HTR-8/SVneo (cell line): ENCODE measurements at regions not wholly inside any gene's neighbourhood (a gene's known extent, or its start where the extent isn't known, plus 50 kb on each side); places are given as distances from the start of the nearest gene placed in this dataset.

Experiments used
- DNase-seq: peaks from one replicate; pipeline ENCODE4 v3.0.0; 2011; ENCODE audit warnings: low spot score, mixed read lengths; ENCODE audit not compliant: insufficient read length
- FAIRE-seq: peaks from 2 replicates; lab custom pipeline; 2011; peaks lifted over from hg19 to GRCh38; lab: Jason Lieb, UNC

DNA sequence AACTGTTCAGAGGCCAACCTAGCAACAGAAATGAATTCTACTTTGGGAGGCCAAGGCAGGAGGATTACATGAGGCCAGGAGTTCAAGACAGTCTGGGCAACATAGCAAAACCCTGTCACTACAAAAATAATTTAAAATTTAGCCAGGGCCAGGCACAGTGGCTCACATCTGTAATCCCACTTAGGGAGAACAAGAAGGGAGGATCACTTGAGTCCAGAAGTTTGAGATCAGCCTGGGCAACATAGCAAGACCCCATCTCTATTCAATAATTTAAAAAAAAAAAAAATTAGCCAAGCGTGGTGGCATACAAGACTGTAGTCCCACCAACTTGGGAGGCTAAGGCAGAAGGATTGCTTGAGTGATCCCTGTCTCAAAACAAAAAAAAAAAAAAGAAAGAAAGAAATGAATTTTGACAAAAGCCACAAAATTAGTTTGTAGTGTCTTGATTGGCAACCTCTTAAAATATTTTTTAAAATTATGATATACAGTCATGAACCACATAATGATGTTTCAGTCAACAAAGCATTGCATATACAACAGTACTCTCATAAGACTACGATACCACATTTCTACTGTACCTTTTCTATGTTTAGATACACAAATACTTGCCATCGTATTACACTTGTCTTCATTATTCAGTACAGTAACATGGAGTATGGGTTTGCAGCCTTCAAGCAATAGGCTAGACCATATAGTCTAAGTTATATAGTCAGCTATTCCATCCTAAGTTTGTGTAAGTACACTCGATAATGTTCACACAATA, 130.7 kb downstream of the ZFP36L2 start:
- no peak for FAIRE-seq
- DNase-seq = no peak

DNA sequence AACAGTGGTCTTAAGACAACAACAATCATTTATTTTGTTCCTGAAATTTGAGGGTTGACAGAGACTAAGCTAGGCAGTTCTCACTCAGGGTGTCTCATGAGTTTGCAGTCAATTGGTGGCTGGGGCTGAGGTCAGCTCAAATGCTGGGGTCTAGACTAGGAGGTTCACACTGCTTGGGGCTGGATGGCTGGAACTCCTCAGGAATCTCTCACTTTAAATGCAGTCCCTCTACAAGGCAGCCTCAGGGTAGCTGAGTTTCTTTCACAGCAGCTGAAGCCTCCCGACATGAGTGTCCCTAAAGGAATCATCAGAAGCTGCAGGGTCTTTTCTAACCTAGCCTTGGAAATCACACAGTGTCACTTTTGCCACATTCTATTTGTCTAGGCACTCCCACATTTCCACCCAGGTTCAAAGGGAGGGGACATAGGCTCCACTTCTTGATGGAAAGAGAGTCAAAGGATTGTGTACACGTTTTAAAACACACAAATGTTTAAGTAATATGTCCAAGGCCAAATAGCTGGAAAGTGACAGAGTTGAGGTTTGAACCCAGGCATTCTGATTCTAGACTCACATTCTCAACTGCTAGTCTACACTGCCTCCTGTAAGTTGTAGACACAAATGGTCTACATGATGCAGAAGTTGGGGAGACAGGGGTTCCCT, 133.8 kb downstream of the ZFP36L2 start:
- FAIRE-seq (no peak), DNase-seq (no peak)

DNA sequence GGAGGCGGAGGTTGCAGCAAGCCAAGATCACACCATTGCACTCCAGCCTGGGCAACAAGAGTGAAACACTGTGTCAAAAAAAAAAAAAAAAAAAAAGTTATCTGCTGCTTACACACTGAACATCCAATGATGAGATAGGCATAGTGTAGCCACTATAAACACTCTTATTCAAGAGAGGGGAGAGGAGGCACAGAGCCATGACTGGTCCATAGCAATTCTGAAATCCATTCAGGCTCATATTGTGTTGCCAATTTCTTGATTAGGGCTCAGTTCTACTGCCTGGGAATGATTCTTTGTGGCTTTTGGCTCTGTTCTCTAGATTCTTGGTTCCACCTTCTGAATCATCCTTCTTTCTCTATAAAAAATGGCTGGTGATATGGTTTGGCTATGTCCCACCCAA, 136.1 kb downstream of the ZFP36L2 start:
- DNase-seq (no peak), FAIRE-seq (no peak)

DNA sequence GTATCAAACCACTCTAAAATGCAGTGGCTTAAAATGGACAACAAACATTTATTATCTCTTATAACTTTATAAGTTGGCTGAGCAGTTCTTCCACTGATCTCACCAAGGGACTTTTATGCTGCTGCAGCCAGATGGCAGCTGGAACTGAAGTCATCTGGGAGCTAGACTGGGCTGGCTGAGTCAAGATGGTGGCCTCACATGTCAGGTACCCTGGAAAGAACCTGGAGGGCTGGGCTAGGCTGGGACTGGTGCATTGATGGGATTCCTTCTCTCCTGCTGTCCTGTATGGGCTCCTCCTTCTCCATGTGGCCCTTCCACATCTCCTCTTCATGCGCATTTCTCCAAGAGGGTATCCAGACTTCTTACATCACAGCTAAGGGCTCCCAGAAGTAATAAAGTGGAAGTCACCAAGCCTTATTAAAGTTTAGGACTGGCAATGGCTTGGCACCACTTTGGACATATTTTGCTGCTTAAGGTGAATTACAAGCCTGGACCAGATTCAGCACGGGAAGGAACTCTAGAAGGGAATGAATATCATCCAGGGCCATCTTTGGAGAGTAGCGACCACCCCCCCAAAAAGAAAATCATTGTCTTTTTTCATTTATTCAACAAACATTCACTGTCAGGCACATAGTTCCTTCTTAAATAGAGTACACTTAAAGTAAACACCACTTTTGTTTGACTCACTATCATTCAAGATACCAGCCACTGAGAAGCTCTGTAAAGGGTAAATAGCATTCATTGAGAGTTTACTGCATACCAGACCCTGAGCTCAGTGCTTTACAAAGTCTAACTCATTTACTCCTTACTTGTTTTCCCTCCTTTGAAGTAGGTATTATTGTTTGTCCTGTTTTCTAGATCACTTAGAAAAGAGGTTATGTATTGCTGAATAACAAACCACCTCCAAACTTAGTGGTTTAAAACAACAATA, 138.0 kb downstream of the ZFP36L2 start:
- FAIRE-seq (no peak), DNase-seq (no peak)

DNA sequence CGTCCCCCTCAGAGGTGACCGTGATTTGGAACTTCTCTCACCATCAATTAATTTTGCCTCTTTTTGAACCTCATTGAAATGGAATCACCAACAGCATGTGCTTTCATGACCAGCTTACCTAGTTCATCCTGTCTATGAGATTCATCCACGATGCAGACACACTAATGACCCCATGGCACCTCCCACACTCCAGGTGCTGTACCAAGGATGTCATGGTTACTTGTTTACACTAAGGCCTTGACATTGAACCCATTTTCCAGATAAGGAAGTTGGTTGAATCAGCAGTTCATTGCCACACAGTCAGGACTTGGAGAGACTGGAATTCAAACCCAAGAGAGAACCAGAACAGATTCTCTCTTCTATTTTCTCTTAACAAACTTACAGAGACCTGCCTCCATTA, 139.0 kb downstream of the ZFP36L2 start:
- no peak for FAIRE-seq
- no peak for DNase-seq

- DNase-seq (peak; percentile 94), FAIRE-seq (peak; percentile 92)
These were observed 139.8 kb downstream of the ZFP36L2 start for GRCh38 chr2:43086451-43087221.

DNA sequence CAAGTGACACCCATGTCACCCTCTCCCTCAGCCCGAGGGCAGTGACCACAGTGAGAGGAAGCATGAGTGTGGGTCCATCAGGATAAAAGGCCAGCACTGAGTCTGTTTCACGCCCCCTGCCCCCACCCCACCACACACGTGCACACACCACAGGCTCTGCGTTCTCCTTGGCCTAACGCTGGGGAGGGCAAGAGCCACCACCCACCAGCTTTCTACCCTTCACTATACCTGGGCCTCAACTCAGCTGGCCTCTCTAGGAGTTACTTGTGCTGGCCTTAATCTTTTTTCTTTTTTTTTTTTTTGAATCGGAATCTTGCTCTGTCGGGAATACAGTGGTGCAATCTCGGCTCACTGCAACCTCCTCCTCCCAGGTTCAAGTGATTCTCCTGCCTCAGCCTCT, 140.5 kb downstream of the ZFP36L2 start:
- no peak for FAIRE-seq
- no peak for DNase-seq

GRCh38 chr2:43085505-43085904, 140.9 kb downstream of the ZFP36L2 start:
- DNase-seq (no peak), FAIRE-seq (peak; percentile 70)

- FAIRE-seq (no peak), DNase-seq (no peak)
These were observed 141.7 kb downstream of the ZFP36L2 start for GRCh38 chr2:43084699-43085091.

- no peak for FAIRE-seq
- peak; percentile 79 for DNase-seq
These were observed 142.4 kb downstream of the ZFP36L2 start for GRCh38 chr2:43083710-43084698.

GRCh38 chr2:43082903-43083677, 143.3 kb downstream of the ZFP36L2 start:
- FAIRE-seq = no peak
- no peak for DNase-seq

- DNase-seq (peak; percentile 71), FAIRE-seq (peak; percentile 69)
These were observed 144.1 kb downstream of the ZFP36L2 start for GRCh38 chr2:43082111-43082894.

- FAIRE-seq (no peak), DNase-seq (no peak)
These were observed 145.2 kb downstream of the ZFP36L2 start for GRCh38 chr2:43081131-43081765.

- FAIRE-seq = no peak
- DNase-seq = no peak
These were observed 145.8 kb downstream of the ZFP36L2 start for GRCh38 chr2:43080571-43081021.

GRCh38 chr2:43078781-43079755, 147.3 kb downstream of the ZFP36L2 start:
- DNase-seq (no peak), FAIRE-seq (no peak)

- DNase-seq (no peak), FAIRE-seq (no peak)
These were observed 148.1 kb downstream of the ZFP36L2 start for GRCh38 chr2:43078301-43078700.
